Keratinocyte (primary cell): ENCODE measurements at regions not wholly inside any gene's neighbourhood (a gene's known extent, or its start where the extent isn't known, plus 50 kb on each side); places are given as distances from the start of the nearest gene placed in this dataset.
A peak's percentile ranks its signal among the peaks of the same experiment; 100 is the strongest.

Experiments
- DNase-seq: peaks from one replicate; pipeline ENCODE4 v3.0.0-alpha.2; 2011; ENCODE audit warnings: low read depth, missing footprints, low spot score
- FAIRE-seq: peaks from 2 replicates; lab custom pipeline; 2011; peaks lifted over from hg19 to GRCh38; lab: Jason Lieb, UNC
- H2AFZ ChIP-seq: 2 replicates; pipeline ENCODE4 v1.6.0; 2012; ENCODE audit warnings: low read length, control low read depth, inconsistent platforms; ENCODE audit not compliant: control insufficient read depth
- H3K27ac ChIP-seq: 2 replicates; pipeline ENCODE4 v1.5.1; 2011; ENCODE audit warnings: low read length; ENCODE audit not compliant: control insufficient read depth, insufficient read depth
- H3K27me3 ChIP-seq: 3 replicates; pipeline ENCODE4 v1.6.0; 2011; ENCODE audit warnings: low read length; ENCODE audit not compliant: control insufficient read depth, insufficient read depth; ENCODE audit errors: extremely low read depth
- H3K36me3 ChIP-seq, 2 experiments: 2 replicates in 1 of 2; 3 replicates in 1 of 2; pipeline ENCODE4 v1.5.1; 2011; ENCODE audit warnings: low read length in 2 of 2, mild to moderate bottlenecking in 1 of 2; ENCODE audit not compliant: control insufficient read depth in 2 of 2, insufficient read depth in 2 of 2; ENCODE audit errors: extremely low read depth in 1 of 2
- H3K4me1 ChIP-seq: 3 replicates; pipeline ENCODE4 v1.5.1; 2011; ENCODE audit warnings: low read length; ENCODE audit not compliant: control insufficient read depth, insufficient read depth; ENCODE audit errors: extremely low read depth
- H3K4me2 ChIP-seq: 3 replicates; pipeline ENCODE4 v1.6.0; 2011; ENCODE audit warnings: low read depth, low read length; ENCODE audit not compliant: control insufficient read depth, insufficient read depth; ENCODE audit errors: extremely low read depth
- H3K4me3 ChIP-seq, 3 experiments: fragments of 200-600 bp in 1 of 3; sonication (generic) in 1 of 3; 2 replicates in 2 of 3; 3 replicates in 1 of 3; pipeline ENCODE4 v1.5.1; 2011 to 2016; ENCODE audit warnings: low read length in 3 of 3, mild to moderate bottlenecking in 3 of 3, control low read depth in 2 of 3, inconsistent platforms in 1 of 3, low read depth in 1 of 3, mixed read lengths in 1 of 3, mixed run types in 1 of 3, moderate library complexity in 1 of 3; ENCODE audit not compliant: control insufficient read depth in 2 of 3, insufficient read depth in 2 of 3; ENCODE audit errors: extremely low read depth in 1 of 3
- H3K79me2 ChIP-seq: 2 replicates; pipeline ENCODE4 v1.6.0; 2012; ENCODE audit warnings: low read length; ENCODE audit not compliant: control insufficient read depth, insufficient read depth
- H3K9ac ChIP-seq: 3 replicates; pipeline ENCODE4 v1.6.0; 2011; ENCODE audit warnings: low read length; ENCODE audit not compliant: control insufficient read depth, insufficient read depth; ENCODE audit errors: extremely low read depth
- H3K9me1 ChIP-seq: 3 replicates; pipeline ENCODE4 v1.6.0; 2011; ENCODE audit warnings: low read length; ENCODE audit not compliant: control insufficient read depth, insufficient read depth; ENCODE audit errors: extremely low read depth
- H3K9me3 ChIP-seq: 2 replicates; pipeline ENCODE4 v1.5.1; 2012; ENCODE audit warnings: low read depth, low read length; ENCODE audit not compliant: control insufficient read depth
- H4K20me1 ChIP-seq: 3 replicates; pipeline ENCODE4 v1.6.0; 2011; ENCODE audit warnings: low read length; ENCODE audit not compliant: control insufficient read depth, insufficient read depth; ENCODE audit errors: extremely low read depth
- EZH2 ChIP-seq: IDR thresholded peaks from one replicate; pipeline ENCODE4 v1.6.1; 2012; ENCODE audit warnings: inconsistent platforms, mild to moderate bottlenecking, low read length, moderate library complexity
- dilution Hi-C: fragments of 300-500 bp; cut with MboI; formaldehyde crosslinking; loops from one replicate; pipeline ENCODE4 v1.7.0; 2020; ENCODE audit warnings: low sequenced_read_pairs; ENCODE audit not compliant: extremely low pct_ligation_motif_present
- small RNA-seq, 3 experiments: library from RNA; depleted of rRNA; stranded (forward); fragments of <200 nt; gene quantifications; one replicate each; pipeline ENCODE3, GENCODE V24; 2012; ENCODE audit warnings: low read depth in 3 of 3, low replicate concordance in 1 of 3; ENCODE audit not compliant: insufficient read length in 3 of 3
- TF ChIP-seq, protein P1 (sequence below), 3 experiments: IDR thresholded peaks in 1 of 3; conservative IDR thresholded peaks in 1 of 3; optimal IDR thresholded peaks in 1 of 3; 2 replicates in 2 of 3; 3 replicates in 1 of 3; pipeline versions ENCODE3 to v1.5.1; 2011; ENCODE audit warnings: low read length in 3 of 3, mild to moderate bottlenecking in 3 of 3, moderate library complexity in 2 of 3, control low read depth in 1 of 3, inconsistent platforms in 1 of 3; ENCODE audit not compliant: insufficient read depth in 2 of 3; ENCODE audit errors: extremely low read depth in 1 of 3

DNA sequence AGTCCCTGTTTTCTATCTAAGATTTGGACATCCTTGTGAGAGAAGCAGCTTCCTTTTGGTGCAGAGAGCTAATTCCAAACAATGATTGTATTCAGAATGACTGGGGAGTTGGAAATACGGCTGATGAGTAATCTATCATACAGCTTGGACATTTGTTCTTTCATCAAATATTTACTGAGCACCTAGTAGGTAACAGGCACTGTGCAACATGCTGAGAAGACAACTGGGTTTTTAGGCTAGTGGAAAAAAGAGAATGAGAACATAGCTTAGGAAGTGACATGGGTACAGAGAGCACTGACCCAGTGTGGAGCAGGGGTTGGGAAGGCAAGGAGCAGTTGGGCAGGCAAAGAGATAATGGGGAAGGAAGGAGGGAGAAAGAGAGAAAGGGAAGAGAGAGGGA, 87.5 kb downstream of the TBX19 start:
- H3K9me3 ChIP-seq, result no peaks in the 10 kb centered on the region
- no peaks in the 10 kb centered on the region for H3K36me3 ChIP-seq
- peaks cover 16% of the 10 kb centered on the region for H3K27me3 ChIP-seq
- no peak overlapping the region for H3K4me2 ChIP-seq
- H3K4me3 ChIP-seq, result no peak overlapping the region
- no peak overlapping the region for H3K27ac ChIP-seq
- H2AFZ ChIP-seq, result no peak overlapping the region
- DNase-seq, result no peak
- H3K9ac ChIP-seq, result no peak overlapping the region
- TF ChIP-seq, protein P1, sequence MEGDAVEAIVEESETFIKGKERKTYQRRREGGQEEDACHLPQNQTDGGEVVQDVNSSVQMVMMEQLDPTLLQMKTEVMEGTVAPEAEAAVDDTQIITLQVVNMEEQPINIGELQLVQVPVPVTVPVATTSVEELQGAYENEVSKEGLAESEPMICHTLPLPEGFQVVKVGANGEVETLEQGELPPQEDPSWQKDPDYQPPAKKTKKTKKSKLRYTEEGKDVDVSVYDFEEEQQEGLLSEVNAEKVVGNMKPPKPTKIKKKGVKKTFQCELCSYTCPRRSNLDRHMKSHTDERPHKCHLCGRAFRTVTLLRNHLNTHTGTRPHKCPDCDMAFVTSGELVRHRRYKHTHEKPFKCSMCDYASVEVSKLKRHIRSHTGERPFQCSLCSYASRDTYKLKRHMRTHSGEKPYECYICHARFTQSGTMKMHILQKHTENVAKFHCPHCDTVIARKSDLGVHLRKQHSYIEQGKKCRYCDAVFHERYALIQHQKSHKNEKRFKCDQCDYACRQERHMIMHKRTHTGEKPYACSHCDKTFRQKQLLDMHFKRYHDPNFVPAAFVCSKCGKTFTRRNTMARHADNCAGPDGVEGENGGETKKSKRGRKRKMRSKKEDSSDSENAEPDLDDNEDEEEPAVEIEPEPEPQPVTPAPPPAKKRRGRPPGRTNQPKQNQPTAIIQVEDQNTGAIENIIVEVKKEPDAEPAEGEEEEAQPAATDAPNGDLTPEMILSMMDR (optimal IDR thresholded peaks at IDR 0.05 in 1 of 3, IDR thresholded peaks at IDR 0.05 in 1 of 3, conservative IDR thresholded peaks at IDR 0.05 in 1 of 3; ENCODE audit: extremely low read depth in 1 of 3, insufficient read depth in 2 of 3, low read length in 3 of 3), result no peak
- TF ChIP-seq EZH2, result no peak
- no peak for FAIRE-seq
- H4K20me1 ChIP-seq, result no peaks in the 10 kb centered on the region
- H3K4me1 ChIP-seq, result no peaks in the 10 kb centered on the region
- dilution Hi-C loops, result no loop called here
- no peaks in the 10 kb centered on the region for H3K79me2 ChIP-seq
- no peaks in the 10 kb centered on the region for H3K9me1 ChIP-seq

DNA sequence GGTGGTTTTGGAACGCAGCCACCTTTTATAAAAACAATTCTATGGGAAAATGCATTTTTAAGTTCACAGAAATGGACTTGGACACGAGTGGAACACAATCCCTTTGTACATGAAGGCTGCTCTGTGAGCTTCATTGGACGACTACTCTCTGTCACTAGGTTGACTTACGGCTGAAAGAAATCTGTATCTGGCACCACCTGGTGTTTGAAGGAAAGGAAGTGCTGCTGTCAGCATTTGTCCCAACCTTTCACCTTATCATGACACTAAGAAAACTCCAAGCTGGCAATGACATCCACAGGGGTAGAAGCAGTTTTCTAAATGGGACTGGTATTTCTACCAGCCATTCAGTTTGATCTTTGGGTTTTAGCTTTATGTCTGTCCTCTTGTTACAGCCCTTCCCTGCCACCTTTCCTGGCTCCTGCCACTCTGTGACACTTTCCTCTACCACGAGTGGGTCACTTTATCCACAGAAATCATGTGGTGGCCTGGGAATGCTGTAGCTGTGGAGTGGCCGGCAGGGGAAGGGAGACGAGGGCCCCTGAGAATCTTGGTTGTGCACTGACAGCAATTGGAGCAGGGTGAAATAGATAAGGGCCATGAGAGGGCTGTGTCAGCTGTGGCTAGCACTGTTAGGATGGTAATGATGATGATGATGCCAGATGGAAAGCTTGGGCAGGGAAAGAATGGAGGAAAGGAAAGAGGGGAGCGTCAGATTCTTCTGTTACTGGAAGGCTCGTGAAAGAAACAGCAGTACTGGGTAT, 85.2 kb downstream of the TBX19 start:
- TF ChIP-seq EZH2, result no peak
- TF ChIP-seq, protein P1 (optimal IDR thresholded peaks at IDR 0.05 in 1 of 3, IDR thresholded peaks at IDR 0.05 in 1 of 3, conservative IDR thresholded peaks at IDR 0.05 in 1 of 3; ENCODE audit: extremely low read depth in 1 of 3, insufficient read depth in 2 of 3, low read length in 3 of 3), result peak in 1 of 3 experiments; percentile 10
- Histone ChIP-seq H3K79me2 (no peaks in the 10 kb centered on the region), H3K9ac (no peak overlapping the region), H3K4me1 (no peaks in the 10 kb centered on the region), H4K20me1 (no peaks in the 10 kb centered on the region), H3K9me1 (no peaks in the 10 kb centered on the region), H3K36me3 (no peaks in the 10 kb centered on the region), H3K4me2 (no peak overlapping the region), H2AFZ (no peak overlapping the region), H3K27me3 (peaks cover 16% of the 10 kb centered on the region), H3K27ac (no peak overlapping the region), H3K4me3 (no peak overlapping the region), H3K9me3 (no peaks in the 10 kb centered on the region)
- dilution Hi-C loops, result no loop called here
- FAIRE-seq, result no peak
- no peak for DNase-seq

Small RNA genes lying in the stretch of these regions (small RNA-seq; reads per million reads assigned to genes)
- gene MIR557, result 0 reads per million in 3 experiments
